ENCODE measurements at regions not wholly inside any gene's neighbourhood (a gene's known extent, or its start where the extent isn't known, plus 50 kb on each side); places are given as distances from the start of the nearest gene placed in this dataset.

DNA sequence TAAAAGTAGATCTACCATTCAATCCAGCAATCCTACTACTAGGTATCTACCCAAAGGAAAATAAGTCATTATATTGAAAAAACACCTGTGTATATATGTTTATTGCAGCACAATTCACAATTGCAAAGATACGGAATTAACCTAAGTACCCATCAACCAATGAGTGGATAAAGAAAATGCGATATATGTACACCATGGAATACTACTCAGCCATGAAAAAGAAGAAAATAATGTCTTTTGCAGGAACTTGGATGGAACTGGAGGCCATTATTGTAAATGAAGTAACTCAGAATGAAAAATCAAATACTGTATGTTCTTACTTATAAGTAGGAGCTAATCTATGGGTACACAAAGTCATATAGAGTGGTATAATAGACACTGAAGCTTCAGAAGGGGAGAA lies 63.4 kb upstream of the PITX1 start:
- TF ChIP-seq, protein P1, sequence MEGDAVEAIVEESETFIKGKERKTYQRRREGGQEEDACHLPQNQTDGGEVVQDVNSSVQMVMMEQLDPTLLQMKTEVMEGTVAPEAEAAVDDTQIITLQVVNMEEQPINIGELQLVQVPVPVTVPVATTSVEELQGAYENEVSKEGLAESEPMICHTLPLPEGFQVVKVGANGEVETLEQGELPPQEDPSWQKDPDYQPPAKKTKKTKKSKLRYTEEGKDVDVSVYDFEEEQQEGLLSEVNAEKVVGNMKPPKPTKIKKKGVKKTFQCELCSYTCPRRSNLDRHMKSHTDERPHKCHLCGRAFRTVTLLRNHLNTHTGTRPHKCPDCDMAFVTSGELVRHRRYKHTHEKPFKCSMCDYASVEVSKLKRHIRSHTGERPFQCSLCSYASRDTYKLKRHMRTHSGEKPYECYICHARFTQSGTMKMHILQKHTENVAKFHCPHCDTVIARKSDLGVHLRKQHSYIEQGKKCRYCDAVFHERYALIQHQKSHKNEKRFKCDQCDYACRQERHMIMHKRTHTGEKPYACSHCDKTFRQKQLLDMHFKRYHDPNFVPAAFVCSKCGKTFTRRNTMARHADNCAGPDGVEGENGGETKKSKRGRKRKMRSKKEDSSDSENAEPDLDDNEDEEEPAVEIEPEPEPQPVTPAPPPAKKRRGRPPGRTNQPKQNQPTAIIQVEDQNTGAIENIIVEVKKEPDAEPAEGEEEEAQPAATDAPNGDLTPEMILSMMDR (IDR thresholded peaks at IDR 0.05; ENCODE audit: borderline replicate concordance, extremely low read depth, low read length, poor library complexity, severe bottlenecking), result no peak
- no peak for TF ChIP-seq EZH2 (IDR thresholded peaks at IDR 0.05; ENCODE audit: borderline replicate concordance, low read depth, low read length, severe bottlenecking)
